Omental fat pad (tissue), 3 donors: ENCODE measurements at regions not wholly inside any gene's neighbourhood (a gene's known extent, or its start where the extent isn't known, plus 50 kb on each side); places are given as distances from the start of the nearest gene placed in this dataset.
"Not testable (repeated sequence)": the region's sequence is repeated elsewhere in the genome, so short reads cannot be mapped to it uniquely, and the experiment has no call there.

Experiments used
- ATAC-seq: fragments of 150-250 bp; one replicate; pipeline ENCODE4 v1.9.1; 2016; ENCODE audit warnings: mild to moderate bottlenecking, moderate library complexity; ENCODE audit not compliant: low FRiP score
- DNase-seq: peaks from one replicate; pipeline ENCODE4 v3.0.0-alpha.2; 2019; ENCODE audit warnings: low spot score
- TF ChIP-seq, protein P1 (sequence below), 3 donors: fragments of 450-650 bp; IDR thresholded peaks; one replicate each; pipeline ENCODE4 v1.5.1; 2016 to 2017; ENCODE audit warnings: antibody characterized with exemption in 3 of 3, mild to moderate bottlenecking in 3 of 3, moderate library complexity in 2 of 3

DNA sequence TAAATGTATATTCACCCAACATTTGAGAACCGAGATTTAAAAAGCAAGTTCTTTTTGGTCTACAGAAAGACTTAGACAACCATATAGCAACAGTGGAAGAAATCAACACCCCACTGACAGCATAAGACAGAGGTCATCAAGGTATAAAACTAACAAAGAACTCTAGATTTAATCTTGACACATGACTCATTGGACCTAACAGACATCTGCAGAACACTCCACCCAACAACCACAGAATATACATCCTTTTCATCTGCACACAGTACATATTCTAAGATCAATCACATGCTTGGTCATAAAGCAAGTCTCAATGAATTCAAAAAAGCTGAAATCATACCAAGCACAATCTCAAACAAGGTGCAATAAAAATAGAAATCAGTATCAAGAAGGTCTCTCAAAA is 65.8 kb downstream of the SPIN4 start:
- no peak for ATAC-seq
- TF ChIP-seq, protein P1, sequence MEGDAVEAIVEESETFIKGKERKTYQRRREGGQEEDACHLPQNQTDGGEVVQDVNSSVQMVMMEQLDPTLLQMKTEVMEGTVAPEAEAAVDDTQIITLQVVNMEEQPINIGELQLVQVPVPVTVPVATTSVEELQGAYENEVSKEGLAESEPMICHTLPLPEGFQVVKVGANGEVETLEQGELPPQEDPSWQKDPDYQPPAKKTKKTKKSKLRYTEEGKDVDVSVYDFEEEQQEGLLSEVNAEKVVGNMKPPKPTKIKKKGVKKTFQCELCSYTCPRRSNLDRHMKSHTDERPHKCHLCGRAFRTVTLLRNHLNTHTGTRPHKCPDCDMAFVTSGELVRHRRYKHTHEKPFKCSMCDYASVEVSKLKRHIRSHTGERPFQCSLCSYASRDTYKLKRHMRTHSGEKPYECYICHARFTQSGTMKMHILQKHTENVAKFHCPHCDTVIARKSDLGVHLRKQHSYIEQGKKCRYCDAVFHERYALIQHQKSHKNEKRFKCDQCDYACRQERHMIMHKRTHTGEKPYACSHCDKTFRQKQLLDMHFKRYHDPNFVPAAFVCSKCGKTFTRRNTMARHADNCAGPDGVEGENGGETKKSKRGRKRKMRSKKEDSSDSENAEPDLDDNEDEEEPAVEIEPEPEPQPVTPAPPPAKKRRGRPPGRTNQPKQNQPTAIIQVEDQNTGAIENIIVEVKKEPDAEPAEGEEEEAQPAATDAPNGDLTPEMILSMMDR (IDR thresholded peaks at IDR 0.05) = no peak
- no peak for DNase-seq

DNA sequence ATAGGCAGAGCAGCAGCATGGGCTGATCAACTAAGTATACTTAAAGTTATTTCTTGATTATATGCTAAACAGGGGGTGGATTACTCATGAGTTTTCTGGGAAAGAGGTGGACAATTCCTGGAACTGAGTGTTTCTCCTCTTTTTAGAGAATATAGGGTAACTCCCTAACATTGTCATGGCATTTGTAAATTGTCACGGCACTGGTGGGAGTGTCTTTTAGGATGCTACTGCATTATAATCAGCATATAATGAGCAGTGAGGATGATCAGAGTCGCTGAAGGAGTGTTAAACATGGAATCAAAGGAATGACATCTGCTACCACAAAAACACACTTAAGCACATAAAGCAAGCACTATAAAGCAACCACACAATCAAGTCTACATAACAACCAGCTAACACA is 66.5 kb downstream of the SPIN4 start:
- no peak for DNase-seq
- no peak for ATAC-seq
- TF ChIP-seq, protein P1 (IDR thresholded peaks at IDR 0.05) = no peak

DNA sequence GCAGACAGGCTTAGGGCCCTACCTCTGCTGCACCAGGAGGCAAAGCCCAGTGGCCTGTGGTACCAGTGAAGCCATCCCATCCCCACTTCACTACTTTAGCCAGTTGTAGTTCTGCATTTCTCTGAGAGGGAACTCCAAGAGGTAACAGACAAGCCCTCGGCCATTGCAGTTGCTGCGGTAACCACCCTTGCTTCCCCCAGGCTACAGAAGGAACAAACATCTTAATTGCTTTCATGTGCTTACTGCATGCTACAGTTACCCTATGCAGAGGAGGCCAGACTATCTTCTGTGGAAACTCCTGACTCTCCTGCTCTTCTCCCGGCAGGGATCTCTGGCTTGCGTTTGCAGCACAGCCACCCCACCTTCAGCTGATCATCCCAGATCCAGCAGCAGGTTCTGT is 67.8 kb downstream of the SPIN4 start:
- DNase-seq (no peak), ATAC-seq (no peak)
- TF ChIP-seq, protein P1 (IDR thresholded peaks at IDR 0.05) = no peak

DNA sequence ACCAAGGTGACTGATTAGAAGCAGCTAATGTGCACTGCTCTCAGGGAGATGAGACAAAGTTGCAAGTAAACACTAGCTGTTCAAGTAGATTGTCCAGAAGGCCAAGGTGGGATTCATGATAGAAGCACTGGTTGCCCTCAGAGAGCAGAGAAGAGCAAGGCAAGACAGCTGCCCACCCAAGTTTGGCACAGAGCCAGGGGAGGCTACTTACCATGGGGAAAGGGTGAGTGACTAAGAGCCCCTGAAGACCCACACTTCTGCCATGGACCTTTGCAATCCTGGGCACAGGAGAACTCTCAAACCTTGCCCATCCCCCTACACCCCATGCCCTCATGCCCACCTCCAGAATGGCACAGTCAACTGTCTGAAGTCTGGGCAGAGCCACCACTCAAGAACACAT is 68.3 kb downstream of the SPIN4 start:
- TF ChIP-seq, protein P1 (IDR thresholded peaks at IDR 0.05) = no peak
- DNase-seq (no peak), ATAC-seq (no peak)

DNA sequence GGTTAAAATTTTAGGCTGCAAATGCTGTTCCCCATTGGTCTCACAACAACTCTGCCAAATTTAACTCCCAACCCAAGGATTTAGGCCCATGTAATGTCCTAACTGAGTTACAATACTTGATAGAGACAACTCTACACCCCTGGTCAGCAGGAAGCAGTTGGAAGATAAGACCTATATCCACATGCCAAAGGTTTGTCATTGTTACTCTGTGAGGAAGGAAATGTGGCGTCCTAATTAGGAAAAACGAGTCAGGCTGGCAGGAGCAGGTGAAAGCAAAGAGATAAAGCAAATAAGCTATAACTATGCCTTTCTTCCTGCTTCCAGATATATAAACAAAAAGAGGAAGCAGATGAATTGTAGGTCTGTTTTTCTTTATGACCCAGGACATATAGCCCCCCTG is 69.1 kb downstream of the SPIN4 start:
- ATAC-seq (no peak), DNase-seq (no peak)
- TF ChIP-seq, protein P1 (IDR thresholded peaks at IDR 0.05) = no peak

DNA sequence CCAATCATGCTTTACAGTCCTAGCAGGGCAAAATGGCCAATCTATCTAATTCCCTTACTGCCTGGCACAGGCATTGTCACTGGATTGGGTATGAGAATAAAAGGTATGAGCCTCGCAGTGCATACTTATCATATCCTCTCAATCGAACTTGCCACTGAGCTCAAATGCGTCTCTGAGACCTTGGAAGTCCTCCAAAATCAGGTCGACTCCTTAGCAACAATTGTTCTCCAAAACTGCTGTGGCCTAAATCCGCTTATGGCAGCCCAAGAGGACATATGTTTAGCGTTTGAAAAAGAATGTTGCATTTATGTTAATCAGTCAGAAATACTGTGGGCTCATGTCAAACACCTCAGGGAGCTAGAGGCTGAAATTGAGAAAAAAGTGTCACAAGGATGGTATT is 69.7 kb downstream of the SPIN4 start:
- no peak for ATAC-seq
- TF ChIP-seq, protein P1 (IDR thresholded peaks at IDR 0.05) = no peak
- no peak for DNase-seq

DNA sequence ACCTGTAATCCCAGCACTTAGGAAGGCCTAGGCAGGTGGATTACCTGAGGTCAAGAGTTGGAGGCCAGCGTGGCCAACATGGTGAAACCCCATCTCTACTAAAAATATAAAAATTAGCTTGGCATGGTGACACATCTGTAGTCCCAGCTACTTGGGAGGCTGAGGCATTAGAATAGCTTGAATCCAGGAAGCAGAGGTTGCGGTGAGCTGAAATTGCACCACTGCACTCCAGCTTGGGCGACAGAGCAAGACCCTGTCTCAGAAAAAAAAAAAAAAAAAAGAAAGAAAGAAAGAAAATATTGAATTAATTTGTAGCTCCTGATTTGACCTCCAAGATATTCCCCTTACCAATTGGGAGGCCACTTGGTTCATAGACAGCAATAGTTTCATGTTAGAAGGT is 73.7 kb downstream of the SPIN4 start:
- DNase-seq, ATAC-seq: not testable (repeated sequence)

DNA sequence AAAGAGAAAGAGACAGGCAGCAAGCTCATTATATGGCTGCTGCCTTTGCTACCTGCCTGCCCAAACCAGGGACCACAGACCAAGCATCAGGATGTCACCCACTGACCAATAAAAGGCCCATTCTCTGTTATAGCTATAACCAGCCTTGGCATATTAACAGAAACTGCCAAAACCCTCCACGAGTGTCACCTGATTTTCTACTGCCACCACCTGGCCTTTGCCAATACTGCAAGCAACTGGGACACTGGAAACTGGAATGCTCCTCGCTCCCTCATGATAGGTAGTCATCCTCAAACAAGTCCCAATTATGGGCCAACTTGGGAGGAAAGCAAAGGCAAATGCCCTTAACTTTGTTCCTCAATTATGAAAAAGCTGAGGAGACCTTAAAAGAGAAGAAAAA is 76.0 kb downstream of the SPIN4 start:
- TF ChIP-seq, protein P1 (IDR thresholded peaks at IDR 0.05) = no peak
- ATAC-seq (no peak), DNase-seq (no peak)
